ENCODE measurements at regions not wholly inside any gene's neighbourhood (a gene's known extent, or its start where the extent isn't known, plus 50 kb on each side); places are given as distances from the start of the nearest gene placed in this dataset.

GRCh38 chr1:87542697-87543096 lies 214.0 kb downstream of the LMO4 start:
- DNase-seq (ENCODE audit: extremely low spot score): no peak
- CTCF ChIA-PET: no interaction called here
- POLR2A ChIA-PET: no interaction called here
- TF ChIP-seq, protein P1, sequence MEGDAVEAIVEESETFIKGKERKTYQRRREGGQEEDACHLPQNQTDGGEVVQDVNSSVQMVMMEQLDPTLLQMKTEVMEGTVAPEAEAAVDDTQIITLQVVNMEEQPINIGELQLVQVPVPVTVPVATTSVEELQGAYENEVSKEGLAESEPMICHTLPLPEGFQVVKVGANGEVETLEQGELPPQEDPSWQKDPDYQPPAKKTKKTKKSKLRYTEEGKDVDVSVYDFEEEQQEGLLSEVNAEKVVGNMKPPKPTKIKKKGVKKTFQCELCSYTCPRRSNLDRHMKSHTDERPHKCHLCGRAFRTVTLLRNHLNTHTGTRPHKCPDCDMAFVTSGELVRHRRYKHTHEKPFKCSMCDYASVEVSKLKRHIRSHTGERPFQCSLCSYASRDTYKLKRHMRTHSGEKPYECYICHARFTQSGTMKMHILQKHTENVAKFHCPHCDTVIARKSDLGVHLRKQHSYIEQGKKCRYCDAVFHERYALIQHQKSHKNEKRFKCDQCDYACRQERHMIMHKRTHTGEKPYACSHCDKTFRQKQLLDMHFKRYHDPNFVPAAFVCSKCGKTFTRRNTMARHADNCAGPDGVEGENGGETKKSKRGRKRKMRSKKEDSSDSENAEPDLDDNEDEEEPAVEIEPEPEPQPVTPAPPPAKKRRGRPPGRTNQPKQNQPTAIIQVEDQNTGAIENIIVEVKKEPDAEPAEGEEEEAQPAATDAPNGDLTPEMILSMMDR (IDR thresholded peaks at IDR 0.05; ENCODE audit: control extremely low read depth, extremely low read depth, low read depth, missing control alignments): no peak

GRCh38 chr1:87549738-87550137 lies 221.1 kb downstream of the LMO4 start:
- TF ChIP-seq, protein P1 (IDR thresholded peaks at IDR 0.05; ENCODE audit: control extremely low read depth, extremely low read depth, low read depth, missing control alignments): no peak
- DNase-seq (ENCODE audit: extremely low spot score): no peak
- ChIA-PET POLR2A (no interaction called here), CTCF (no interaction called here)

GRCh38 chr1:87553511-87553910 lies 224.8 kb downstream of the LMO4 start:
- TF ChIP-seq, protein P1 (IDR thresholded peaks at IDR 0.05; ENCODE audit: control extremely low read depth, extremely low read depth, low read depth, missing control alignments): no peak
- POLR2A ChIA-PET: no interaction called here

DNA sequence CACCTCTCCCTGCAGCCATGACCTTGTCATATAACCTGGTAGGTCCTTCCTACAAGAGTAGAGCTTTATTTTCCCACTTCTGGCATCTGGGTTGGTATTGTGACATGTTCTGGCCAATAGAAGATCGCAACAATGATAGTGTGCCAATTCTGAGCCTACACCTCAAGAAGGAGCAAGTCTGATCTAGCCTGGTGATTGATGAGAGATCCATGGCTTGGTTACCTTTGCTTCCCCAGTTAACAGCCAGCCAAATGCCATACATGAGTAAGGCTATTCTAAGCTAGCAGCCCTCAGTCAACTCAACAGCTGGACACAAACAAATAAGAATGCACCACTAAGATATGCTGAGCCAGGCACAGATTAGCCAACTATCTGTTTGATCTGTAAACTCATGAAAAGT lies 226.7 kb downstream of the LMO4 start:
- DNase-seq (ENCODE audit: extremely low spot score): no peak
- ChIA-PET CTCF (interaction anchor here (0.9 to 1.2 kb wide), 3 partner anchors 10 to 18 kb away, joined by 3 to 4 read pairs (median 3); no protein-coding TSS in a partner anchor), POLR2A (no interaction called here)
- TF ChIP-seq, protein P1 (IDR thresholded peaks at IDR 0.05; ENCODE audit: control extremely low read depth, extremely low read depth, low read depth, missing control alignments): no peak

More at GRCh38 chr1:87553511-87553910, 224.8 kb downstream of the LMO4 start:
- no peak for DNase-seq (ENCODE audit: extremely low spot score)
- CTCF ChIA-PET: no interaction called here

DNA sequence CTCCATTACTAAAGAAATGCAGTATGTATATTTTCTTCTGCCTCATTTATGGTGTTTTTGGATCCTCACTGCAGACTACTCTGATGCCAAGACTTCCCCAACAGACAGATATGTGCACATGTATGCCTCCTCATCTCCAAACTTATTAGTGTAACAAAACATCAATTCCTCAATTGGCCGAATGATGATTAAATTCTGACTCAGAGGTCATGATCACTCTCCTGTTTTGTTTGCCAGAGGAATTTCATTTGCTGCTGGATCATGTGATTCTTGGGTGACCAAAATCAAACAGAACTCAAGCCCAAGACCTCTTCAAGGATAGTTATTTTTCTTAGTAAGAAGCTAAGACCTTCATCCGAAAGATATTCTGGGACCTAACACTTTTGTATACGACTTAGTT lies 227.6 kb downstream of the LMO4 start:
- ChIA-PET CTCF (no interaction called here), POLR2A (no interaction called here)
- TF ChIP-seq, protein P1 (IDR thresholded peaks at IDR 0.05; ENCODE audit: control extremely low read depth, extremely low read depth, low read depth, missing control alignments): no peak
- no peak for DNase-seq (ENCODE audit: extremely low spot score)

- TF ChIP-seq, protein P1 (IDR thresholded peaks at IDR 0.05; ENCODE audit: control extremely low read depth, extremely low read depth, low read depth, missing control alignments): no peak
- CTCF ChIA-PET: no interaction called here
- no peak for DNase-seq (ENCODE audit: extremely low spot score)
- POLR2A ChIA-PET: no interaction called here
Observed at GRCh38 chr1:87558921-87559320, 230.2 kb downstream of the LMO4 start.

GRCh38 chr1:87560137-87560536 lies 231.5 kb downstream of the LMO4 start:
- ChIA-PET CTCF (interaction anchor here (1.1 kb wide), 1 partner anchor 10 kb away, joined by 3 read pairs; no protein-coding TSS in a partner anchor), POLR2A (no interaction called here)
- TF ChIP-seq, protein P1 (IDR thresholded peaks at IDR 0.05; ENCODE audit: control extremely low read depth, extremely low read depth, low read depth, missing control alignments): no peak
- no peak for DNase-seq (ENCODE audit: extremely low spot score)

All from GM10248 (cell line).